Gastroesophageal sphincter (tissue), 3 donors: ENCODE measurements at regions not wholly inside any gene's neighbourhood (a gene's known extent, or its start where the extent isn't known, plus 50 kb on each side); places are given as distances from the start of the nearest gene placed in this dataset.

Experiments used
- CTCF ChIP-seq, 4 experiments: fragments of 200-600 bp in 2 of 4; fragments of 450-650 bp in 2 of 4; sonication (generic) in 1 of 4; IDR thresholded peaks; one replicate each; pipeline ENCODE4 v1.5.1; 2017 to 2019; ENCODE audit warnings: antibody characterized with exemption in 4 of 4, mild to moderate bottlenecking in 2 of 4, moderate library complexity in 2 of 4
- EP300 ChIP-seq: sonication (generic); formaldehyde crosslinking; IDR thresholded peaks from one replicate; pipeline ENCODE4 v1.6.1; 2017; ENCODE audit warnings: antibody characterized with exemption, mild to moderate bottlenecking
- POLR2A ChIP-seq, 2 donors: fragments of 450-650 bp; IDR thresholded peaks; one replicate each; pipeline ENCODE4 v1.6.1; 2017; ENCODE audit warnings: antibody characterized with exemption in 2 of 2, mild to moderate bottlenecking in 2 of 2, moderate library complexity in 1 of 2
- POLR2AphosphoS5 ChIP-seq: sonication (generic); formaldehyde crosslinking; IDR thresholded peaks from one replicate; pipeline ENCODE4 v1.6.1; 2017; ENCODE audit warnings: antibody characterized with exemption

- no peak for TF ChIP-seq POLR2AphosphoS5
- TF ChIP-seq CTCF (IDR thresholded peaks at IDR 0.05), result no peak
- TF ChIP-seq POLR2A (IDR thresholded peaks at IDR 0.05), result no peak
- TF ChIP-seq EP300, result no peak
Measured at GRCh38 chr3:34016925-34017587, 218.6 kb downstream of the PDCD6IP start.
